NCI-H345 (cell line): ENCODE measurements at regions not wholly inside any gene's neighbourhood (a gene's known extent, or its start where the extent isn't known, plus 50 kb on each side); places are given as distances from the start of the nearest gene placed in this dataset.
A peak's percentile ranks its signal among the peaks of the same experiment; 100 is the strongest.

ENCODE experiments used
- DNase-seq: peaks from one replicate; lab custom pipeline; 2025; lab: John Stamatoyannopoulos, UW

GRCh38 chr1:213723187-213723586 is 264.6 kb upstream of the PROX1 start:
- no peak for DNase-seq

- DNase-seq, result no peak
Measured at GRCh38 chr1:213724640-213725536, 262.9 kb upstream of the PROX1 start.

- DNase-seq, result no peak
Measured at GRCh38 chr1:213727853-213728592, 259.8 kb upstream of the PROX1 start.

- DNase-seq, result no peak
Measured at GRCh38 chr1:213728593-213729536, 258.9 kb upstream of the PROX1 start.

- no peak for DNase-seq
Measured at GRCh38 chr1:213733705-213734104, 254.1 kb upstream of the PROX1 start.

- no peak for DNase-seq
Measured at GRCh38 chr1:213737398-213738035, 250.3 kb upstream of the PROX1 start.

GRCh38 chr1:213738658-213739057 is 249.1 kb upstream of the PROX1 start:
- DNase-seq, result no peak

GRCh38 chr1:213742992-213743391 is 244.8 kb upstream of the PROX1 start:
- no peak for DNase-seq

- no peak for DNase-seq
Measured at GRCh38 chr1:213744780-213745179, 243.0 kb upstream of the PROX1 start.

- no peak for DNase-seq
Measured at GRCh38 chr1:213745451-213745850, 242.3 kb upstream of the PROX1 start.

GRCh38 chr1:213749558-213749957 is 238.2 kb upstream of the PROX1 start:
- DNase-seq, result no peak

GRCh38 chr1:213750231-213751063 is 237.3 kb upstream of the PROX1 start:
- no peak for DNase-seq

- no peak for DNase-seq
Measured at GRCh38 chr1:213751064-213751397, 236.7 kb upstream of the PROX1 start.

GRCh38 chr1:213759359-213760181 is 228.2 kb upstream of the PROX1 start:
- DNase-seq, result peak; percentile 83

- DNase-seq, result no peak
Measured at GRCh38 chr1:213761845-213762407, 225.8 kb upstream of the PROX1 start.

- DNase-seq, result no peak
Measured at GRCh38 chr1:213767683-213768082, 220.1 kb upstream of the PROX1 start.

- no peak for DNase-seq
Measured at GRCh38 chr1:213772128-213773063, 215.4 kb upstream of the PROX1 start.

GRCh38 chr1:213773975-213774374 is 213.8 kb upstream of the PROX1 start:
- no peak for DNase-seq
